GM19468 (cell line): ENCODE measurements at regions not wholly inside any gene's neighbourhood (a gene's known extent, or its start where the extent isn't known, plus 50 kb on each side); places are given as distances from the start of the nearest gene placed in this dataset.
"Not testable (repeated sequence)": the region's sequence is repeated elsewhere in the genome, so short reads cannot be mapped to it uniquely, and the experiment has no call there.

Experiments
- ATAC-seq: cut with Tn5 transposase; IDR thresholded peaks from one replicate; pipeline ENCODE4 v1.9.1; 2021; ENCODE audit warnings: mild to moderate bottlenecking, moderate library complexity, moderate number of reproducible peaks; ENCODE audit not compliant: unreplicated experiment; ENCODE audit errors: extremely low read depth

DNA sequence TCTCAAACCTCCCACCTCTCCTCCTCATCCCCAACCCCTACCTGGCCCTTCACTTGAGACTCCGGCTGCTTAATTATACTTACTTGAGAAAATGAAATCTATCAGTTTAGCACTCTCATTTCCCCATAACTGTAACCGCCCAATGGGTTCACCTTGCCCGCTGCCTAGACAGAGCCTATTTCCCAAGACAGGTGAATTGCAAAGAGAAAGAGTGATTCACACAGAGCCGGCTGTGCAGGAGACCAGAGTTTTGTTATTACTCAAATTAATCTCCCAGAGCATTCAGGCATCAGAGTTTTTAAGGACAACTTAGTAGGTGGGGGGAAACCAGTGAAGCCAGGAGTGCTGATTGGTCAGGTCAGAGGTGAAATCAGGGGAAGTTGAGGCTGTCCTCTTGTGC, 301.4 kb upstream of the CDYL start:
- no peak for ATAC-seq

DNA sequence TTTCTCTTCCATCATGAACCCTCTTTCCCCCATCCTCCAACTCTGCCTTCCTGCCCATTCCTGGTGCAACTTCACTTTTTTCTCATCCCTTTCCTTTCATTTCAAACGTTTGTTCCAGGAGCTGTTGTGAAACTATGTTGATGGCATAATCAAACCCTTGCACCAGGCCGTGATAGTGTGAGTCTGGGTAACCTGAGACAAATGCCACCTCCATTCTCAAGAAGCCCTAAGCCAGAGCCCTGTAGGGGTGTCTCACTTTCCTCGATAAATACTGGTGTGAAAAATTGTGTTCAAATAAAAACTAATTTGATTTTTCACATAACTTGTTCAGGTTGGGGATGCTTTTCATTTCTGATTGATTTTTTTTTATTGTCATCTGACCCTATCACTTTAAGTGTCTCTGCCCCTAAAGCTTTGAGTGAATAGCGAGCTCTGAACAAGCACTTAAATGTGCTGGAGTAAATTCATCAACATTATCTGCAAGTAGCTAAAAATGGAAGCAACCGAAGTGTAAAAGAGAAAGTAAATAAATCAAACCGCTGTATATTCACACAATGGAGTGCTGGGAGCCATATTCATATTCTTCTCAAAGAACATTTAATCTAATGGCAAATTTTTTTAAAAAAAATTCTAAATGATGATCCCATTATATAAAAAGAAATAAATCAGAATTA, 303.1 kb upstream of the CDYL start:
- no peak for ATAC-seq

DNA sequence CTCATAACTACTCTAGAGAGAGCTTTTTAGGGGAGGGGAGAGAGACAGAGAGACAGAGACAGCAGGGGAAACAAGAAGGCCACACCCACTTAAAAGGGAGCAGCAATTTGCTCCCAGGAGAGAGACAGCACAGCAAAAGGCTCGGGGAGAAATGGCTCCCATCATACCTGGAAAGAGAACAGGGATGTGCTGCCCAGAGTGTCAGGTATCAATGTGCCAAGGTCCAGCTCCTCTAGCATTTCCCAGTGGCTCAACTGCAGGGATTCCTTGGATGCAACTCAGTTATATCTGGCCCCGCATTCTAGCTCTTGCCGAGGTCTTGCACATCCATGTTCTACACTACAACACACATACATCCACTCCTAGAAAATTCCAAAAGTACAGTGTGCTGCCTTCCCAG, 304.0 kb upstream of the CDYL start:
- no peak for ATAC-seq

DNA sequence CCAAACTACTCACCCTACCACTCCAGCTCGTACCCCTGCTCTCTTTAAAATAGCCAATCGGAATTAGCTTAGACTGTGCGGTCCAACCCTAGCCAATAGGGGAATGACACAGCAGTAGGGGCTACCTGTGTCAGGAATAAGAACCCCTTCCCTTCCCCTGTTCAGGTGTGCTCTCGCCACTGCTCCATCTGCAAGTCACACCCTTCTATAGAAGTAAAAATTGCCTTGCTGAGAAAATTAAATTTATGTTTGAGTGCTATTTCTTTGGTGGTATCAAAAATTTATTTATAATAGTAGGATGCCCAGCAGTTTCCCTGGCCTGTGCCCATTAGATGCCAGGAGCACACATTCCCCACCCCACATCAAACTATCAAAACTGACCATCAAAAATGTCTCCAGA, 304.7 kb upstream of the CDYL start:
- not testable (repeated sequence) for ATAC-seq

DNA sequence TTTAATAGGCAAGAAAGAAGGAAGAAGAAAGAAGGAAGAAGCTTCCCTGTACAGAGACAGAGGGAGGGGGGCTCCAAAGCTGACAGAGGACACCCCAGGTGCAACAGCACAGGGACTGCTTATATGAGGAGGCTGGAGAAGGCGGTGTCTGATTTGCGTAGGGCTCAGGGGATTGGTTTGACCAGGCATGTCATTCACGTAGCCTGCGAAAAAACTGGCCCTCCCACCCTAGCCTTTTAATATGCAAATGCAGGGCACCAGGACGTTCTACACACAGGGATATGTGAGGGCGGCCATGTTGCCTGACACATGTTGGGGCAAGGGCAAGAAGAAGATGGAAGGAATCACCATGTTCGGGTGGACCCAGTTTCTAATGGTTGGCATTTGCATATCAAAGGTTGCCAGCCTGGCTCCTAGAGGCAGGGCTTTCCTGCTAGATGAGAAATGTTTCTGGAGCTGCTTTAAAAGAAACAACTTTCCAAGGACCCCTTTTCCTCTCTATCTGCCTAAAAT, 305.4 kb upstream of the CDYL start:
- ATAC-seq, result no peak

DNA sequence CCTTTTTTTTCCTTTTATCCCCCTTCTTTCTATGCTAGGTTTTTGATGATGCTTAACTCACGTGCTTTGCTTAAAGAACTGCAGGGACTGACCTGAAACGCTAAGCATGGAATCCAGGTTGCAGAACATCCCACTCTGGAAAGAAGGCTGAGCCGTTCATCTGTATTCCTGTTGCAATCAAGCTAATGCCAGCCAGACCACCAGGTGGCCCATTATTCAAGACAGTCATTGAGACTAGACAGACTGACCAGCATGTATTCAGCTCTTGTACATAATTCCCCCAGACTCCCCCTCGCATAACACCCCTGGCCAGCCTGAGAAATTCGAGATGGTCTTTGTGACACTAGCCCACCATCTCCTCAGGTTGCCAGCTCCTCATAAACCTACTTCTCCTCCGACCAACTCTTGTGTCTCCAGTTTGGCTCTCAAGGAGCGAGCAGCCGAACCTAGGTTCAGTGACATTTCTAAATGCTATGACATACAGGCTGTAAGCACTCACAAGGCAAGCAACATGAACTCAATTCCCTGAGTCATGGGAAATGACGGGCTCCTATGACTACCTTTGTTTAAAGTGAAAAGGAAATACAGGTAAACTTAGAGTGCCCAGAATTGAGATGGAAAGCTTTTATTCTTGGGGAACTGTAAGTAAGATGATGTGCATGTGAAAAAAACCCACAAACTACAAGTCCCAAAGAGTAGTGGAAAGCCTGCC, 309.3 kb upstream of the CDYL start:
- ATAC-seq, result no peak

DNA sequence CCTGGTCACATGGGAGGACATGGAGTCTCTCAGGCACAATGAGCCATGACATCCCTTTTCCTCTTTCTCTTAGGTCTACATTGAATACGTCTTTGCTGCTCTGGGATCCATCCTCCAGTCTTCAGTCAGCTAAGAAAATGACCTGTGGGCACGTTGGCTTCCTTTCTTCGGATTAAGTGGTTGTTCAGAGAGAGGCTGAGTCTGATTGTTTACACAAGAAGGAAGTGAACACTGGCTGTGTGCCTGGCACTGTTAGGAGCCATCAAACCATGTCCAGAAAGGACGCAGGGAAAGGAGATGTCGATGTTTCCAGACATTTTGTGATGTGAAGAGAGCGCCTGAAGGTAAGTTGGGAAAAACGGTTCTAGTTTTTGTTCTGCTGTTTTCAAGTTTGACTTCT, 309.9 kb upstream of the CDYL start:
- ATAC-seq, result no peak

DNA sequence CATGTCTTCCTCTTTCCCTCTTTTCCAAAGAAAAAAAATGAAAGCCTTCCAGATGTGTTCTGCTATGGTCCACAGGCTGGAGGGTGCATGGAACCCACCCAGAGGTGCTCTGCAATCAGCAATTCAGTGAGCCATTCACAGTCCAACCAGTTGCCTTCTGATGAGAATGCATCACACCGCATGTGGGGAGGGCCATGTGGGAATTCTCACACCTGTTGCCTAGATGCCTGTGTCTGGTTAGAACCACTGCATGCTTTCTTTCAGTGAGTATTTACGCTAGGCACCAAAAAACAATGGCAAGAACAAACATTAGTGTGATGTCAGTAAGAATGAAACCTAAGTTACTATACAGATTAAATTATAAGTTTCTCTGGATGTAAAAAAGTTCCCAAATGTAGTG, 311.6 kb upstream of the CDYL start:
- ATAC-seq, result no peak

DNA sequence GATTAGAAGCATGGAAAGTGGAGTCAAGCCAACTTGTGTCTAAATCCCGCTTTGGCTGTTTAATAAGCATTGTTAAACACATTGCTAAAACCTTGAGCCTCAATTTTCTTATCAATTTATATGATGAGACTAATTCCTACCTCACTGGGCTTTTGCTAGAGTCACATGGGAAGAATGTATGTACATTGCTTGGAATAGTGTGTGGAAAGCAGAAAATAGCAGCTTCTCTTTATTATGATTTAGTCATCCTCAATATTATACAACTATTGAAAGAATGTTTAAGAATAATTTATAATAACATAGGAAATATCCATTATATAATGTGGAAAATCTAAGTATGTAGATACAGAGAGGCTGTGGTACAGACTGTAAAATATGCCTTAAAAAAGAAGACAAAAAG, 313.0 kb upstream of the CDYL start:
- no peak for ATAC-seq

DNA sequence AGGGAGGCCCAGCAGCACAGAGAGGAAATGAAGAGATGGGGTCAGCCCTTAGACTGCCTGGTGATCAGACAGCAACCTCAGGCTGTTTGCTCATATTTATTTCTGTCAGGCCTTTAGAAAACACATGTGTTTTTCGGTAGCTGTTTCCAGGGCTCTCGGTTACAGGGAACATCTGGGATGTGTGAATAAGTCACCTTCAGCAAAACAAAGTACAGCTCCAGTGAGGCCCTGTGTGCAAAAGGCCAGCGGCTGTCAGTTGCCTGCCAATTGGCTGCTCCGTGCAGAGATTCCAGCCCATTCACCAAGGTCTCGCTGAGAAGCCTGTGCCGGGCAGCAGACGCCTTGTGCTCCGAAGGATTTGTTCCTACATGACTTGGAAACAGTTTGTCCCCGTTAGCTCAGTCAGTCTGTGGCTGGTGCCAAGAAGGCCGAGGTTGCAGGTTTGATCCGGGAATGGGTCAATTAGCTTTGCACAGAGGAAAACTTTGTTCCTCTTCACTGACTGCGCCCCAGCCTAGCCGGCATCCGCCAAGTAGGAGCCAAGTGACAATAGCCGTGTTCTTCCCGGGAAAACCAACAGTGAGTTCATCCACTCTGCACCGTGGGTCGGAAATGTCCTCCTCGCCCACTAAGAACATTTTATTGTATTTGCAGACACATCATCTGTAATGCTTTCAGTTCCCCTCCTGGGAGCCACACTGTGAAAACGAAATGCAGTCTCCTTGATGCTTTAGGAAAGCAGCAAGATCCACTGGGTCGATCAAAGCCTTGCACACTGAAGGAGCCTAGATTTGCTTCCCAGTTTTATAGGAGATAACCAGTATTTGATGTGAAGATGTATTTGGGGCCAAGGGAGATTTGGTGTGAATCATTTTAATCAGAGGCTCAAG, 315.4 kb upstream of the CDYL start:
- no peak for ATAC-seq

DNA sequence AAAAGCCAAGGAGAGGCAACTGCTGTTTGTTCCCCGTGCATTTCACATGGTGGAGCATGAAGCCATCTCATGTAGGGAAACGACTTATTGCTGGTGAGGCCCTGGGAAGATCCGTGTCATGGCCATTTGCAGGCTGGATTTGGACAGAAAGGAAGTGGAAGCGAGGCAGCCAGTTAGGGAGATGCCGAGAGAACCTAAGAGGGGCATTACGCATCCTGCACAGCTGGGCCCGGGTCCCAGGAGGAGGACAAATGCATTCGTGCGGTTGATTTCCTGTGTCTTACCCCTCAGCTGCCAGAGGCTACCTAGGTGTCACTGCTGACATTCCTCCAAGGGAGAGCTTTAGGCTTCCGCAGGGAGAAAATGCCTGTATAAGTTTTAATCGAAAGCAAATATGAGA, 316.2 kb upstream of the CDYL start:
- no peak for ATAC-seq

DNA sequence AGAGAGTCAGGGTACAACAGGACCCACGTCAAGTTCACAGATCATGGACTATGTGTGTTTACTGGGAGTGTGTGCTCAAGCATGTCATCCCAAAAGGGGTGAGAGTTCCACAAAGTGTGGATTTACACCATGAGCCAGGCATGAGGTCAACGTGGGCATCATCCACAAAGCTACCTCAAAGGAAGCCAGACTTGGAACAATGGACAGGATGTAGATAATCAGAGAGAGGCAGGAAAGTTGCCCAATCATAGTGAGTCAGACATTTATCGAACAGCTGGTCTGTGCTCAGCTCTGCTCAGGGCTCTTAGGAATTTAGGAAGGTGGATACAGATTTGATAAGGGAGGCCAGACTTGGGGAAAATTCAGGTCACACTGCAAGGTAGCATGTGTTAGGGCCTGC, 317.2 kb upstream of the CDYL start:
- no peak for ATAC-seq

DNA sequence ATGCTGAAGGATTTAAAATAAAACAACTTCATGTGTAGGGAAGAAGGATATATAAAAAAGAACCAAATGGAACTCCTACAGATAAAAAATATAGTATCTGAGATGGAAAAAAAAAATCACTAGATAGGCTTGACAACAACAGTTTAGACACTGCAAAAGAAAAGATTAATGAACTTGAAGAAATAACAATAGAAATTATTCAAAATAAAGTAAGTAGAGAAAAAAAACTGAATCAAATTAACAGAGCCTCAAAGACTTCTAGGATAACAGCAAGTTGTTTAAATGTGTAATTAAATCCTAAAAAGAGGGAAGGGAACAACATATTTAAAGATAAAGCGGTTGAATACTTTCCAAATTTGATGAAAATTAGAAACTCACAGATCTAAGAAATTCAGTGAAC, 316.3 kb upstream of the ECI2 start:
- ATAC-seq, result no peak

DNA sequence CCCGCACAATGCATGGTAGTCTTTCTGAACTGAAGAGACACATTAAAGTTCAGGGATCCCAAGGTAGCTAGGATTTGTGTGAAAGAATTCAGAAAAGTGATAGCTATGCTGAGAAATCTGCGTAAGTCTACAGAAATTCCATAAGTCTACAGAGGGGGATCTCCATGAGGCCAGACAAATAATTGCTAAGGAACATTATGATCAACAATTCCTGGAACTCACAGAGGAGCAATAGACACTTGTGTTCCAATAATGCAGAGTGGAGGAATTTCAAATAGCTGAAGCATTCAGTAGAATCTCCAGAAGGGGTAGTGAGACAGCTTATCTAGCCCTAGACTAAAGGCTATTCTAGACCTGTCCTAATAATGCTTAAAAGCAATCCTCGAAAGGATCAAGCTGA, 315.7 kb upstream of the ECI2 start:
- ATAC-seq, result no peak

DNA sequence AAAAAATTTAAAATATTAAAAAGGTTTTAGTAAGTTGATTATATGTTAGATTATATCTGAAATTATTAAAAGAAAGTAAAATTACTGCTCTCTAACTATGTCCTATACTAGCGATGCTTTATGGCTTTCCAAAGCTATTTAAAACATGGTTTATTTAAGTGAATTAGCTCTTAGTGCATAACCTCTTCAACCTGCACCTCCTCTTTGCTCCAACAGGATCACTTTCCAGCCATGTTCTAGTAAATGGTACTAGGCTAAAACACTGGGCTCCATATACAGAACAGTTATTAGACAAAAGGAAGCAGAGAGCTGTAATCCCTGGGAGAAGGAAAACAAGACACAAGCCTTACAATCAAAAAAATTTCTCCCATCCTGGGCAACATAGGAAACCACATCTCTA, 314.9 kb upstream of the ECI2 start:
- no peak for ATAC-seq

DNA sequence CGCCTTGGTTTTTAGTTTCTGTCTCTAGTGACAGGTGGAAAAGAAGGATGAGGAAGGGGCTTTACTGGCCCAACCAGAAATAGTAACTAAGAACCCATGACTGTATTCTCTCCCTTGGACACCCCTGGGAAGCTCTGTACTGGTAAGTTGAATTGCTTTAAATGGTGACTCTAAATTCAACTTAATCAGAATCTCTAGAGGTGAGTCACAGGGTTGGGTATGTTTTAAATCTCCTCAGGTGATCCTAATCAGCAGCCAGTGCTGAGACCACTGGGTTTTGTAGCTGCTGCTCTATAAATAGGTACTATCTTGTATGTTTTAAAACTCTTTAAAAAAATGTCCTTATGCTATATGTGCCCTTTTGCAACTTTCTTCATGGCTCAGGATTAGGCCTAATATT, 314.0 kb upstream of the ECI2 start:
- no peak for ATAC-seq

DNA sequence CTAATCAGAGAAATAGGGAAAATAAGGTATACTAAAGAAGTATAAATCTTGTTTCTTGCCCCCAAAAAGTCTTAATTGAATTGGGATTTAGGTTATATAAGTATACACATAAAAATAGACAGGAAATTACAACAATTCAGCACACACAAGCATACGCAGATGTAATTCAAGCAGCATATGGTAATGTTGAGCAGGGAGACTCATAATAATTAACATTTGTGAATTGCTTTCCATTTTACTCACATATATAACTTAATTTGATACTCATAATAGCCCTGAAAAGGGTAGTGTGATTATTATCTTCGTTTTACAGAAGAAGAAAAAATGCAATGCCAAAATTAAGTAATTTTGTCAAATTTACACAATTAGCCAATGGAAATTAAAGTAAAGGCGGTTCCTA, 313.5 kb upstream of the ECI2 start:
- no peak for ATAC-seq

DNA sequence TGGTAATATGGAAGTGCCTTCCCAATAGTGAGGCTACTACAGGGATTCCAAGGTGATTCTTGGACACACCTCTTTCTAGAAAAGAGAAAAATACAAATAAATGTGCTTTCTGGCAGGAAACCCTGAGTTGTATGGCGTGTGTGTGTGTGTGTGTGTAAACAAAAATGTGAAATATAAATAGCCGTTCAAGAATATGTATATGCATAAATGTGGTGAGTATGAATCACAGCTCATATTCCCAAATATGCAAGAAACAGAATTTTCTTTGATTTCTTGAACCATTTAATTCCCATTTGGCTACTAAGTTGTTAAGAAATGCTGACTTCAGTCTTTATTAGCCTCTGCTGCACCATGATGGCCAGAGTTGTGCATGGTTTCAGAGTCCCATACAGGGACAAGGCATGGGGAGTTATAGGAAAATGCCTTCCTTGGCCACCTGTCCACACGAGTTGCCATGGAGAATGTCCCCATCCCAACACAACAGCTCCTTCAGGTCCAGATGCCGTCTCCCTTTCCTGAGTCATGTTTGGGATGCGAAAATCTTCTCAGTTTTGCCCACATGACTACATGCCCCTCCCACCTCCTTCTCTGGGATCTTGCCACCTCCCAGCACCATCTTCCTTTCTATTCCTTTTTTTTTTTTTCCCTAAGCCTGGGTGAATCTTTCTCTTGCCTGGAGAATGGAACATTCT, 312.4 kb upstream of the ECI2 start:
- ATAC-seq, result no peak

DNA sequence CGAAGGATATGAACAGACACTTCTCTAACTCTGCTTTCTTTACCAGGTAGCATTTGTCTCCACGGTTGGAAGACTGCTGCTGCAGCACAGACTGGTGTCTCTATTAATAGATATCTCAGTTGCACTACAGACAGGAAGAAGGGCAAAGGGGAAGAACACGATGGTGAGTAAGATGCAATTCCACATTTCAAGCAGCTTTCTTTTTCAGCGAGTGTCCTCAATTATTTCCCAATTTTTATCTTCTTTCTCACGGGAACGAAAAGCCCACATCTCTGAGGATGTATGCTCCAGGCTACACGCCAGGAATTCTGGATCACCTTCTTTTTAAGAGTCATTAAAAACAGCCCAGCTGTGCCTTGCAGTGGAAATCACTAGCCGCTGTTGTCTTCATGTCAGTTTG, 311.6 kb upstream of the ECI2 start:
- ATAC-seq, result no peak

DNA sequence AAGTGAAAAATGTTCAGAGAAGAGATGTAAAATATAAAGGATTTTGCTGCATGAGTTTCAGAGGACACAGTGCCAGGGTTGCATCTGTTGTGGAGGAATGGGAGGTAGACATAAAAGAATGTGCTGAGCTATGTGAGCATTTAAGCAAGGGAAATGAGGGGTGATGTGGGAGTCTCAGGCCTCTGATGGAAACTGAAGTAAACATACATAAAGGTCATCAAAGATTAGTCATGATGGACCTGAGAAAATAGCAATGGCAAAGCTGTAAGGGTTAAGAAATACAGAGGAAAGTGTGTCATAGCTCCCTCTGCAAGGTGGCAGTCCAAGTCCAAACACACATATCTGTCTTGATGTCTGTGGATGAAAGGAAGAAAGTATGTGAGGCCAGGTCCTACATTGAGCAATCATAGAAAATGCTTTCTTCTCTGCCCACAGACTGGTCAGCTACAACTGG, 306.6 kb upstream of the ECI2 start:
- ATAC-seq, result no peak
